Smooth muscle cell (in vitro differentiated cells): ENCODE measurements at regions not wholly inside any gene's neighbourhood (a gene's known extent, or its start where the extent isn't known, plus 50 kb on each side); places are given as distances from the start of the nearest gene placed in this dataset.

ENCODE experiments used
- DNase-seq: peaks from one replicate; lab custom pipeline; 2025; ENCODE audit not compliant: unreplicated experiment; lab: John Stamatoyannopoulos, UW
- H2AFZ ChIP-seq: fragments of 200-600 bp; sonication (generic); 2 replicates; pipeline ENCODE4 v1.6.0; 2016; ENCODE audit warnings: antibody characterized with exemption, low read depth, mild to moderate bottlenecking
- H3F3A ChIP-seq: fragments of 200-600 bp; sonication (generic); 2 replicates; pipeline ENCODE4 v1.6.0; 2017; ENCODE audit warnings: antibody characterized with exemption, low read depth
- H3K27ac ChIP-seq: fragments of 200-600 bp; sonication (generic); 2 replicates; pipeline ENCODE4 v1.5.1; 2016; ENCODE audit warnings: low read depth, mild to moderate bottlenecking
- H3K27me3 ChIP-seq: fragments of 200-600 bp; sonication (generic); 2 replicates; pipeline ENCODE4 v1.6.1; 2016; ENCODE audit warnings: low read depth, mild to moderate bottlenecking
- H3K36me3 ChIP-seq: fragments of 200-600 bp; sonication (generic); 2 replicates; pipeline ENCODE4 v1.5.1; 2016; ENCODE audit warnings: low read depth
- H3K4me1 ChIP-seq: fragments of 200-600 bp; sonication (generic); 2 replicates; pipeline ENCODE4 v1.5.1; 2016; ENCODE audit warnings: low read depth
- H3K4me2 ChIP-seq: fragments of 200-600 bp; sonication (generic); 2 replicates; pipeline ENCODE4 v1.6.0; 2016; ENCODE audit warnings: mild to moderate bottlenecking
- H3K4me3 ChIP-seq: fragments of 200-600 bp; sonication (generic); 2 replicates; pipeline ENCODE4 v1.5.1; 2016; ENCODE audit warnings: mild to moderate bottlenecking
- H3K79me2 ChIP-seq: fragments of 200-600 bp; sonication (generic); 2 replicates; pipeline ENCODE4 v1.6.0; 2016; ENCODE audit warnings: low read depth, mild to moderate bottlenecking
- H3K9ac ChIP-seq: fragments of 200-600 bp; sonication (generic); 2 replicates; pipeline ENCODE4 v1.6.0; 2016; ENCODE audit warnings: low read depth
- H3K9me3 ChIP-seq: fragments of 200-600 bp; sonication (generic); replicated peaks from 2 replicates; pipeline ENCODE4 v1.5.1; 2016; ENCODE audit warnings: low read depth
- H4K20me1 ChIP-seq: fragments of 200-600 bp; sonication (generic); 2 replicates; pipeline ENCODE4 v1.6.0; 2016; ENCODE audit warnings: low read depth
- WGBS: methylation state at CpG from one replicate; pipeline ENCODE4 v1.1.7; 2016; ENCODE audit warnings: low lambda C conversion rate; 5-methylcytosine and 5-hydroxymethylcytosine counted together
- TF ChIP-seq, protein P1 (sequence below): fragments of 200-600 bp; sonication (generic); IDR thresholded peaks from 2 replicates; pipeline ENCODE4 v1.5.1; 2017; ENCODE audit warnings: borderline replicate concordance, mild to moderate bottlenecking, antibody characterized with exemption; ENCODE audit not compliant: insufficient read depth, poor library complexity, severe bottlenecking

DNA sequence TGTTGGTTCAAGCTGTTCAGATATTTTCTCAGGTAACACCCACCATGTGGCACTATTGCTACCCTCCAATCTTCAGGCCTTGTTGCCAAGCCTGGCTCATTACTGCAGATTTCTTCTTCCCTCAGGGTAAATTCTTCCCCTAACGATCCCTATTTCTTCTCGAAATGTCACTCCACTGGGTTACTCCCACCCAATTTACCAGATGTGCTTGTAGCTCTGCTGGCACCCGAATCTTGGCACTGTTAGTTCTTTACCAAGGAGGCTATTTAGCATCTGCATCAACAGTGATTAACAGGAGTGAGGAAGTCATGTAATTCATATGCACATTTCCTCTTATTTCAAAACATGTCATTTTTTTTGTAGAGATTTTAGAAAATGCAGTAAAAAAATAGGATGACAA is 217.1 kb upstream of the CYRIA start:
- DNase-seq = no peak
- Histone ChIP-seq H2AFZ (no peak overlapping the region), H3K36me3 (no peaks in the 10 kb centered on the region), H3K79me2 (no peaks in the 10 kb centered on the region), H3K27me3 (no peaks in the 10 kb centered on the region), H3K4me2 (no peak overlapping the region), H3K4me1 (peaks cover 3% of the 10 kb centered on the region), H3K27ac (no peak overlapping the region), H3K4me3 (no peak overlapping the region), H4K20me1 (no peaks in the 10 kb centered on the region), H3K9ac (no peak overlapping the region), H3F3A (no peaks in the 10 kb centered on the region), H3K9me3 (no peaks in the 10 kb centered on the region)
- TF ChIP-seq, protein P1, sequence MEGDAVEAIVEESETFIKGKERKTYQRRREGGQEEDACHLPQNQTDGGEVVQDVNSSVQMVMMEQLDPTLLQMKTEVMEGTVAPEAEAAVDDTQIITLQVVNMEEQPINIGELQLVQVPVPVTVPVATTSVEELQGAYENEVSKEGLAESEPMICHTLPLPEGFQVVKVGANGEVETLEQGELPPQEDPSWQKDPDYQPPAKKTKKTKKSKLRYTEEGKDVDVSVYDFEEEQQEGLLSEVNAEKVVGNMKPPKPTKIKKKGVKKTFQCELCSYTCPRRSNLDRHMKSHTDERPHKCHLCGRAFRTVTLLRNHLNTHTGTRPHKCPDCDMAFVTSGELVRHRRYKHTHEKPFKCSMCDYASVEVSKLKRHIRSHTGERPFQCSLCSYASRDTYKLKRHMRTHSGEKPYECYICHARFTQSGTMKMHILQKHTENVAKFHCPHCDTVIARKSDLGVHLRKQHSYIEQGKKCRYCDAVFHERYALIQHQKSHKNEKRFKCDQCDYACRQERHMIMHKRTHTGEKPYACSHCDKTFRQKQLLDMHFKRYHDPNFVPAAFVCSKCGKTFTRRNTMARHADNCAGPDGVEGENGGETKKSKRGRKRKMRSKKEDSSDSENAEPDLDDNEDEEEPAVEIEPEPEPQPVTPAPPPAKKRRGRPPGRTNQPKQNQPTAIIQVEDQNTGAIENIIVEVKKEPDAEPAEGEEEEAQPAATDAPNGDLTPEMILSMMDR = no peak
- 79% methylated on average over 3 of the region's 3 CpGs for WGBS

DNA sequence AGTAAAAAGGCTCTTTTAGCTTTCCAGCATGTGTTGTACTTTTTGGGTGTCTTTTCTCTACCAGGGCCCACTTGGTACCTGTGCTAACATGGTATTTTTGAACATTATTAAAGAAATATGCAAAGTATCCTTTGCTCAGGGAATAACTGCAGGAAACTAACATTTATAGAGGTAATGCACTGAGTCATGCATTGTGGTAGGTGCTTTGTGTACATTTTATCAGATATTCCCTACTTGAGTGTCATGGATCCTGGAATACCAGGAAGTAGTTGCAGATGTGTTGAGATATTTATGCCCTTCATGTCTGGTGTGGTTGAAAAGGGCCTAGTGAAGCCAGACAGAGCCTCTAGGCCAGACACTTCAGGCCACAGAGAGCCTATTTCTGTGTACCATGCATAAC is 215.5 kb upstream of the CYRIA start:
- H3K4me1 ChIP-seq = peaks cover under 1% of the 10 kb centered on the region
- no peak overlapping the region for H2AFZ ChIP-seq
- no peak overlapping the region for H3K4me3 ChIP-seq
- no peak overlapping the region for H3K27ac ChIP-seq
- H3K4me2 ChIP-seq = no peak overlapping the region
- H3K36me3 ChIP-seq = no peaks in the 10 kb centered on the region
- H3F3A ChIP-seq = no peaks in the 10 kb centered on the region
- H3K27me3 ChIP-seq = no peaks in the 10 kb centered on the region
- H3K79me2 ChIP-seq = no peaks in the 10 kb centered on the region
- DNase-seq = no peak
- no peaks in the 10 kb centered on the region for H4K20me1 ChIP-seq
- no peak overlapping the region for H3K9ac ChIP-seq
- TF ChIP-seq, protein P1 = no peak
- H3K9me3 ChIP-seq = no peaks in the 10 kb centered on the region

DNA sequence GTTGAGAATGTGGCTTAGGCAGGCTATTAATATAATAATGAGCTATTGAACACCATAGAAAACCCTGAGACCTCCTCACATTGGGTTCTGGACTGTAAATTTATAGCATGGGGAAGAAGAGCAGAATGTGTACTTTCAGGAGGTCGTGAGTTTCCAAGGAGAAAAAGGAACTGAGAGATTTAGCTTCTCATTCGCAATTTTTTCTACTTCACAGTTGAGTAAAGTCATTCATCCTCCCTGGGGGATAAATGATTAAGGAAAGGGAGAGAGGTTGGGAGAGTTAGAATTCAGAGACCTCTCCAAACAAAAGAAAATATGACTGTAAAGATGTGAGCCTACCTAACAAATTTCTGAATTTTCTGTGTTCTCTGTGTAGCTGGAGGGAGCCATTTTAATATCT is 205.8 kb upstream of the CYRIA start:
- no peak overlapping the region for H2AFZ ChIP-seq
- no peak for DNase-seq
- H3K4me3 ChIP-seq = no peak overlapping the region
- no peak overlapping the region for H3K27ac ChIP-seq
- H3K36me3 ChIP-seq = no peaks in the 10 kb centered on the region
- peaks cover 10% of the 10 kb centered on the region for H3K4me1 ChIP-seq
- no peaks in the 10 kb centered on the region for H3F3A ChIP-seq
- H3K27me3 ChIP-seq = no peaks in the 10 kb centered on the region
- no peak overlapping the region for H3K9ac ChIP-seq
- TF ChIP-seq, protein P1 = no peak
- H3K9me3 ChIP-seq = no peaks in the 10 kb centered on the region
- no peaks in the 10 kb centered on the region for H3K79me2 ChIP-seq
- H4K20me1 ChIP-seq = no peaks in the 10 kb centered on the region
- no peak overlapping the region for H3K4me2 ChIP-seq
- WGBS = 83% methylated on average over 2 of the region's 2 CpGs

DNA sequence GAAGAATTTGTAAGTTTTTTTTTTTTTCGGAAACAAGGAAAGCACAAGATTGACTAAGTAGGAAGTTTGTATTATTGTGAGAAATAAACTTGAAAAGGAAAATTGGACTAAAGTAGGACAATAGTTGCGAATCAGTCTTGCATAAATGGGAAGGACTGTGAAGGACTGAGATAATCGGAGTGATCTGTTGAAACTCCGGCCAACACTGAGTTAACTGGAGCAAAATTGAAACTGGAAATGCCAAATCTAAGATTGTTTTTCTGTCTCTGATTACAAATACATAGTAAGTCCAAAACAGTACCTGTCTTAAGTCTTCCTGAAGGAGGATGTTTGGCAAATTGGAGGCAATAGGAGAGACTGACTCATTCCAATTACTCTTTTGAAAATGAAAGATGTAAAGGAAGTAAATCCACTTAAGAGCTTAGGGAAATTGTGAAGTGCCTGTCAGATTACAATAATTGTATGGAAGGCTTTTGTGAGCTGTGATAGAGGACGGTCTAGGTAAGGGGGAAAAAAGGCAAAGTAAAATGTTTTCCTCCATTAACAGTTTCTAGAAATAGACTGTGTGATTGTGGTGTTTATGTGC is 204.9 kb upstream of the CYRIA start:
- H3K27ac ChIP-seq = no peak overlapping the region
- DNase-seq = no peak
- no peaks in the 10 kb centered on the region for H3K36me3 ChIP-seq
- no peak overlapping the region for H2AFZ ChIP-seq
- H3K9ac ChIP-seq = no peak overlapping the region
- H3K4me1 ChIP-seq = peaks cover 10% of the 10 kb centered on the region
- H3K27me3 ChIP-seq = no peaks in the 10 kb centered on the region
- no peaks in the 10 kb centered on the region for H3K79me2 ChIP-seq
- TF ChIP-seq, protein P1 = no peak
- H4K20me1 ChIP-seq = no peaks in the 10 kb centered on the region
- no peaks in the 10 kb centered on the region for H3F3A ChIP-seq
- H3K4me3 ChIP-seq = no peak overlapping the region
- WGBS = 85% methylated on average over 5 of the region's 5 CpGs
- no peaks in the 10 kb centered on the region for H3K9me3 ChIP-seq
- no peak overlapping the region for H3K4me2 ChIP-seq
